ENCODE measurements at regions not wholly inside any gene's neighbourhood (a gene's known extent, or its start where the extent isn't known, plus 50 kb on each side); places are given as distances from the start of the nearest gene placed in this dataset.

DNA sequence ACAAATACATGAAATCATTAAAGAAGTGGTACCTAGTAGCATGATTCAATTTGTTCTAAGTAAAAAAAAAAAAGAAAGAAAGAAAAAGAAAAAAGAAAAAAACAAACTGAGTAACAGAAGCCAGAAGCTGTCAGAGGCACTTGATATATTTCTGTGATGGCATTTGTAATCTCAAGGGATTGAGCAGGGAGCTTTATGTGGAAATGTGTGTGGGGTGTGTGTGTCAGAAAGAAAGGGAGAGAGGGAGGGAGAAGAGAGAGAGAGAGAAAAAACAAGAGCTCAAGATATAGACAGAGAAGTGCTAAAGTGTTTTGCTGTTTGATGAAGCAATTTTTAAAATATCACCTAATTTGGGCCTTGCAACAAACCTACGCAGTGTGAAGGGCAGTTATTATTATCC lies 357.6 kb upstream of the PCDH15 start:
- no peak overlapping the region for H3K4me3 ChIP-seq (ENCODE audit: low read depth, low read length)
- no peak for TF ChIP-seq CTCF (conservative IDR thresholded peaks at IDR 0.05; ENCODE audit: low read depth, low read length)
- no peak for DNase-seq (ENCODE audit: low read depth)

DNA sequence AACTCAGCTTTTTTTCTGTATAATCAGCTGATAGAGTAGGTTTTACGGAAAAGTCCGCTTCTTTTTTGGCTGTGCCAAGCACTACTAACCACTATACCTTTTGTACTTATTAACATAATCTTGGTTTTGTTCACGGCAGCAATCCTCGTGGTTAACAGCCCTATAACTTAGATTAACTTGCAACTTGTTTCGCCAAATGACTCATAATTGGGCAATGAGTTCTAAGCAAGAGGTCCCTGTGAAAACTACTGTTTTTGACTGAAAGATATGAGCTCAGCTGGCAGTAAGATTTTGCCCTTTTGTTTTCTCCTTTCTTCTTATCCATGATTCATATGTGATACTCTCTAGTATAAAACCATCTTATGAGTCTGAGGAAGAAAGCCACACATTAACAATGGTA lies 345.0 kb upstream of the PCDH15 start:
- H3K4me3 ChIP-seq (ENCODE audit: low read depth, low read length), result no peak overlapping the region
- no peak for TF ChIP-seq CTCF (conservative IDR thresholded peaks at IDR 0.05; ENCODE audit: low read depth, low read length)
- peak; percentile 97 for DNase-seq (ENCODE audit: low read depth)

DNA sequence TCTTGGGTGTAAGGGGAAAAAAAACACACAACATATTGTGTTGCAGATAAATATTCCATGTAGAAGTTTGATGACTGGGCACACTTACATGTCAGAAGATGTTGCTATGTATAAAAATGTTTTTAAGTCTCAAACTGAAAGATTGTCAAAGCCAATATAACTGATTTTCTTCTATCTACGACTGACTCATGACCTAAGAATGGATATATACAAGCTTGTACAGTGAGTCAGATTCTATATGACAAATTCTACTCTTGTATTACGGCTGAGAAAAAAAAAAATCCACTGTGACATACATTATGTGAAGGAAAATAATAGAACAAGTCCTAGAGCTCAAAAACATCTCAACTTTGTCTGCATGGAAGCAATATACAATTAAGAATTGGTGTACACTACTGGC lies 343.0 kb upstream of the PCDH15 start:
- DNase-seq (ENCODE audit: low read depth), result no peak
- no peak for TF ChIP-seq CTCF (conservative IDR thresholded peaks at IDR 0.05; ENCODE audit: low read depth, low read length)
- H3K4me3 ChIP-seq (ENCODE audit: low read depth, low read length), result no peak overlapping the region

GRCh38 chr10:55141892-55142291 lies 340.9 kb upstream of the PCDH15 start:
- no peak for TF ChIP-seq CTCF (conservative IDR thresholded peaks at IDR 0.05; ENCODE audit: low read depth, low read length)
- no peak for DNase-seq (ENCODE audit: low read depth)
- H3K4me3 ChIP-seq (ENCODE audit: low read depth, low read length), result no peak overlapping the region

- no peak overlapping the region for H3K4me3 ChIP-seq (ENCODE audit: low read depth, low read length)
- no peak for DNase-seq (ENCODE audit: low read depth)
- TF ChIP-seq CTCF (conservative IDR thresholded peaks at IDR 0.05; ENCODE audit: low read depth, low read length), result no peak
Observed at GRCh38 chr10:55137063-55137462, 336.0 kb upstream of the PCDH15 start.

DNA sequence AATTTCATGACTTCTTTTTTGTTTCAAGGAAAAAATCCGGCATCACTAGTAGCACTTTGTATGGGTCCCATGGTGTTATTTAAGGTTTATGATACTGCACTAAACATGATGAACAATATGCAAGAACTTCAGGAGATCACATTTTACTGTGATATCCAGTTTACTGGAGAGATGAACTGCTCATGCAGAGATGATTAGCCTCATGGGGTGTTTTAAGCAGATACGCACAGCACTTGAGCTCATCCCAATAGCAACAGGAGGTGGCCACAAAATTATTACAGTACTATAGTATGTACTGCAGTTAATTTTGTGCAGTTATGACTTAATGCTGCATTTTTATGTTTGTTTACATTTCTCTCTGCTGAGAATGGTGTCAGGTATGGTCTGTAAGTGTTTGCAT lies 303.7 kb upstream of the PCDH15 start:
- no peak for TF ChIP-seq CTCF (conservative IDR thresholded peaks at IDR 0.05; ENCODE audit: low read depth, low read length)
- no peak overlapping the region for H3K4me3 ChIP-seq (ENCODE audit: low read depth, low read length)
- DNase-seq (ENCODE audit: low read depth), result no peak

DNA sequence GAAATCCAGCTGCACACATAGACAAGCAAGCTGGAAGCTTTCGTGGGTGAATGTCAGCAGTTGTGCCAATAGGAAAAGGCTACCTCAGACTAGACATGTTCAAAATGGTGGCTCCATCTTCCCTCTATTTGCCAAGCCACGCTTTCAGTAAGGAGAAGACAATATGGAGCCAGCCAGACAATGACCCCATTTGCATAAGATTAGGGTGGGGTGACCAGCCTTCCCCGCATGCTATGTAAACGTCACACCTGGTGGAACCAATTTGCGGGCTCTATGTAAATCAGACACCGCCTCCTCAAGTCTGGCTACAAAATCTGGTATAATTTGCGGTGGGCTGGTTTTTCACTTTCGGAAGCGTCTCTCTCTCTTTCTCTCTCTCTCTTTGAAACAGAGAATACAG lies 297.4 kb upstream of the PCDH15 start:
- no peak for TF ChIP-seq CTCF (conservative IDR thresholded peaks at IDR 0.05; ENCODE audit: low read depth, low read length)
- H3K4me3 ChIP-seq (ENCODE audit: low read depth, low read length), result no peak overlapping the region
- no peak for DNase-seq (ENCODE audit: low read depth)

All from epithelial cell of proximal tubule (primary cell).